Upper lobe of right lung (tissue), 1 donor: ENCODE measurements at regions not wholly inside any gene's neighbourhood (a gene's known extent, or its start where the extent isn't known, plus 50 kb on each side); places are given as distances from the start of the nearest gene placed in this dataset.
"Not testable (repeated sequence)": the region's sequence is repeated elsewhere in the genome, so short reads cannot be mapped to it uniquely, and the experiment has no call there.

Source experiments
- ATAC-seq: fragments of 200-7000 bp; cut with Tn5 transposase; one replicate; pipeline ENCODE4 v1.9.1; 2020; ENCODE audit warnings: mild to moderate bottlenecking, moderate library complexity
- DNase-seq: peaks from one replicate; pipeline ENCODE4 v3.0.0-alpha.2; 2020
- H3K27ac ChIP-seq: fragments of 200-600 bp; one replicate; pipeline ENCODE4 v1.8.0; 2022
- H3K27me3 ChIP-seq: fragments of 200-600 bp; one replicate; pipeline ENCODE4 v1.8.0; 2022; ENCODE audit warnings: mild to moderate bottlenecking
- H3K36me3 ChIP-seq: fragments of 200-600 bp; one replicate; pipeline ENCODE4 v1.8.0; 2022
- H3K4me1 ChIP-seq: fragments of 200-600 bp; one replicate; pipeline ENCODE4 v1.8.0; 2022
- H3K4me3 ChIP-seq: fragments of 200-600 bp; one replicate; pipeline ENCODE4 v1.8.0; 2022; ENCODE audit warnings: mild to moderate bottlenecking
- H3K9me3 ChIP-seq: fragments of 200-600 bp; one replicate; pipeline ENCODE4 v1.8.0; 2022
- CTCF ChIP-seq: fragments of 200-600 bp; IDR thresholded peaks from one replicate; pipeline ENCODE4 v1.8.0; 2022; ENCODE audit warnings: antibody characterized with exemption
- intact Hi-C: fragments of 100-400 bp; cut with DNase I; formaldehyde crosslinking; loops from one replicate; pipeline ENCODE4 v1.11.0; 2022
- donor health status: DM: no; HTN: yes; CAD: no; lungs with severe emphysema.

GRCh38 chr1:181249186-181249585 is 160.7 kb downstream of the IER5 start:
- ATAC-seq (no peak), DNase-seq (no peak)
- Histone ChIP-seq H3K9me3 (no peaks in the 10 kb centered on the region), H3K36me3 (no peaks in the 10 kb centered on the region), H3K27me3 (no peaks in the 10 kb centered on the region), H3K4me1 (no peaks in the 10 kb centered on the region), H3K4me3 (no peak overlapping the region), H3K27ac (no peak overlapping the region)
- intact Hi-C loops = no loop called here
- no peak for TF ChIP-seq CTCF

GRCh38 chr1:181250038-181250437 is 161.5 kb downstream of the IER5 start:
- no peaks in the 10 kb centered on the region for H3K27me3 ChIP-seq
- H3K36me3 ChIP-seq = no peaks in the 10 kb centered on the region
- no peaks in the 10 kb centered on the region for H3K4me1 ChIP-seq
- no peaks in the 10 kb centered on the region for H3K9me3 ChIP-seq
- no peak overlapping the region for H3K27ac ChIP-seq
- TF ChIP-seq CTCF = no peak
- no peak for ATAC-seq
- intact Hi-C loops = no loop called here
- DNase-seq = no peak
- H3K4me3 ChIP-seq = no peak overlapping the region

- Histone ChIP-seq H3K4me3 (no peak overlapping the region), H3K36me3 (no peaks in the 10 kb centered on the region), H3K27ac (no peak overlapping the region), H3K9me3 (no peaks in the 10 kb centered on the region), H3K4me1 (no peaks in the 10 kb centered on the region), H3K27me3 (no peaks in the 10 kb centered on the region)
- intact Hi-C loops = no loop called here
- ATAC-seq = no peak
- no peak for TF ChIP-seq CTCF
- no peak for DNase-seq
Observed at GRCh38 chr1:181251001-181251712, 162.7 kb downstream of the IER5 start.

GRCh38 chr1:181251713-181252075 is 163.2 kb downstream of the IER5 start:
- intact Hi-C loops = no loop called here
- H3K27ac ChIP-seq = no peak overlapping the region
- H3K9me3 ChIP-seq = no peaks in the 10 kb centered on the region
- ATAC-seq (no peak), DNase-seq (no peak)
- H3K4me1 ChIP-seq = no peaks in the 10 kb centered on the region
- H3K36me3 ChIP-seq = no peaks in the 10 kb centered on the region
- no peak overlapping the region for H3K4me3 ChIP-seq
- TF ChIP-seq CTCF = no peak
- H3K27me3 ChIP-seq = no peaks in the 10 kb centered on the region

GRCh38 chr1:181253601-181254000 is 165.1 kb downstream of the IER5 start:
- H3K4me1 ChIP-seq, H3K9me3 ChIP-seq, ATAC-seq, intact Hi-C loops, H3K36me3 ChIP-seq, H3K27ac ChIP-seq, H3K4me3 ChIP-seq, DNase-seq, H3K27me3 ChIP-seq: not testable (repeated sequence)

GRCh38 chr1:181255270-181255929 is 166.9 kb downstream of the IER5 start:
- Histone ChIP-seq H3K27ac (no peak overlapping the region), H3K36me3 (no peaks in the 10 kb centered on the region), H3K4me1 (no peaks in the 10 kb centered on the region), H3K9me3 (no peaks in the 10 kb centered on the region), H3K4me3 (no peak overlapping the region), H3K27me3 (no peaks in the 10 kb centered on the region)
- no peak for TF ChIP-seq CTCF
- ATAC-seq (peak; percentile 60), DNase-seq (no peak)
- intact Hi-C loops = no loop called here
